Kidney capillary endothelial cell (primary cell): ENCODE measurements at regions not wholly inside any gene's neighbourhood (a gene's known extent, or its start where the extent isn't known, plus 50 kb on each side); places are given as distances from the start of the nearest gene placed in this dataset.
"Not testable (repeated sequence)": the region's sequence is repeated elsewhere in the genome, so short reads cannot be mapped to it uniquely, and the experiment has no call there.

Experiments used
- DNase-seq: peaks from one replicate; pipeline ENCODE4 v3.0.0-alpha.2; 2018; ENCODE audit warnings: low spot score

DNA sequence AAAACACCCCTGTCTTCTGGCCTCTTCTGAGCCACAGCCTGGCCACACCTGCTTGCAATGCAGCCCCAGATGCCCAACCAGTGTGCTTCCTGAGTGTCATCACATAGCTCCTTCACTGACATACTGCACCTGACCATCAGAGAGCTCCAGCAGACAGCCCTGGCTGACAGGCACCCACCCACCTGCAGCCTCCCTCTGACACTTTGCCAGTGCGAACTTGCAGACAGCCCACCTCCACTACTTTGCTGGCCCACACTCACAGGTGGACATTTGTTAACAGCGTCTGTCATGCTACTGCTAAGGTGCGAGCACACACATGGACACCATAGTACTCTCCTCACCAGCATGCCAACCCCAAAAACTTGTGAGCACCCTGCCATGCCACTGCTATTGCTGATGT is 740.1 kb downstream of the DNAJB9 start:
- no peak for DNase-seq

- DNase-seq: no peak
These were observed 748.5 kb downstream of the DNAJB9 start for GRCh38 chr7:109318136-109318535.

DNA sequence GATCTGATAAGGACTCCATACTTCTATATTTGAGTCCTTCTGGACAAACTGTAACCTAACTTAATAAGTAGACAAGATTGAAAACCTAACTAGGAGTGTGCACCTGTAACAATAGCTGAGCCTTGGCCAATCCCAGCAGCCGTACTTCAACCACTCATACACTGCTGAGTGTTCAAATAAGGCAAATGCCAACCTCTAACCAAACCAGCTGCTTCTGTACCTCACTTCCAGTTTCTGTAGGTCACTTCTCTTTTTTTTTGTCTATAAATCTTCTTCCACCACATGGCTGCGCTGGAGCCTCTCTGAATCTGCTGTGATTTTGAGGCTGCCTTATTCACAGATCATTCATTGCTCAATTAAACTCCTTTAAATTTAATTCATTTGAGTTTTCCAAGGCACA is 753.2 kb downstream of the DNAJB9 start:
- DNase-seq: no peak

DNA sequence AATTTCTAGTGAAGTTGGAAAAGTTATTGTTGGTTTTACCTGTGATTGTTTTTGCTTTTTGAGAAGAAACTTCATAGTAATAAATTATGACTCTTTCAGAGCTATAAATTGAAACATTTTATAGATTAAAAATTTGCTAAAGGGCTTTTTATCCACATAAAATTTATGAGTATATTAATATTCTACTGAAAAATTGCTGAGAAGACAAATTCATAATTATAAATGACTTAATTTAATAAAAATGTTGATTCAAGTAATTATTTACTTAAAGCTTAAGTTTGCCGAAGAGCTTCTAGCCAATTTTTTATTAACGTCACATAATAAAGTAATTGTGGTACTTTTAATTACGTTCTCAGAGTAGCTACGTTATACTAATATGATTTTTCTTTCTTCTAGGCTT is 761.7 kb downstream of the DNAJB9 start:
- no peak for DNase-seq

GRCh38 chr7:109335951-109336350 is 766.3 kb downstream of the DNAJB9 start:
- no peak for DNase-seq

- DNase-seq: no peak
These were observed 766.9 kb downstream of the DNAJB9 start for GRCh38 chr7:109336531-109336930.

GRCh38 chr7:109343678-109344077 is 774.0 kb downstream of the DNAJB9 start:
- DNase-seq: no peak

DNA sequence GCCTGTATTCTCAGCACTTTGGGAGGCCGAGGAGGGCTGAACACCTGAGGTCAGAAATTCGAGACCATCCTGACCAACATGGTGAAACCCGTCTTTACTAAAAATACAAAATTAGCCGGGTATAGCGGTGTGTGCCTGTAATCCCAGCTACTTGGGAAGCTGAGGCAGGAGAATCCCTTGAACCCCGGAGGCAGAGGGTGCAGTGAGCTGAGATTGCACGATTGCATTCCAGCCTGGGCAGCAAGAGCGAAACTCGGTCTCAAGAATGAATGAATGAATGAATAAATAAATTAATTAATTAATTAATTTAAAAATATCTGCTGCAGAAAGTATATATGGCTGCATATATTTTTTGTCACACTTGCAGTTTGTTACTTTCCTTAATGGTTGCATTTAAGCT is 781.8 kb downstream of the DNAJB9 start:
- no peak for DNase-seq

DNA sequence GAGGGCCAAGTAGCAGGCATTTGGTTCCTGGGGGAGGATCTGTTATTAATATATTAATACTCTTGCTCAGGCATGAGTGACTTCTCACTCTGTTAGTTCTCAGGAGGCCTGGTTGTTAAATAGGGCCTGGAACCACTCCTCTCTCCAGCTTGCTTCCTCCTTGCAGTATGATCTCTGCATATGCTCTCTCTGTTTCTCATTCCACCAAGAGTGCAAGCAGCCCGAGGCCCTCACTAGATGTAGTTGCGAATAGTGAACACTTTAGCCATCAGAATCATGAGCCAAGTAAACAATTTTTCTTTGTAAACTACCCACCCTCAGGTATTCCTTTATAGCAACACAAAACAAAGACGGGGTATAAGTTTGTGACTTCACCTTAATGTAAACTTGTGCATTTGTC is 784.3 kb downstream of the DNAJB9 start:
- DNase-seq: no peak

DNA sequence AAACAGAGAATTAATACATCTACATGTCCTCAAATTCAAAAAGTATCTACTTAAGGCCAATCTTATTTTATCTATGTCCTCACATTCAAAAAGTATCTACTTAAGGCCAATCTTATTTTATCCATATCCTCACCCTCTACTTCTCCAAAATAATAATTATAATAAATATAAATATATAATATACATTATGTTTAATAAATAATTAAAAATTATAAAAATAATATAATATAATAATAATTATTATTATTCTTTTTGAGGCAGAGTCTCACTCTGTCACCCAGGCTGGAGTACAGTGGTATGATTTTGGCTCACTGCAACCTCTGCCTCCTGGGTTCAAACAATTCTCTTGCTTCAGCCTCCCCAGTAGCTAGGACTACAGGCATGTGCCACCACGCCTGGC is 784.9 kb downstream of the DNAJB9 start:
- DNase-seq: no peak

DNA sequence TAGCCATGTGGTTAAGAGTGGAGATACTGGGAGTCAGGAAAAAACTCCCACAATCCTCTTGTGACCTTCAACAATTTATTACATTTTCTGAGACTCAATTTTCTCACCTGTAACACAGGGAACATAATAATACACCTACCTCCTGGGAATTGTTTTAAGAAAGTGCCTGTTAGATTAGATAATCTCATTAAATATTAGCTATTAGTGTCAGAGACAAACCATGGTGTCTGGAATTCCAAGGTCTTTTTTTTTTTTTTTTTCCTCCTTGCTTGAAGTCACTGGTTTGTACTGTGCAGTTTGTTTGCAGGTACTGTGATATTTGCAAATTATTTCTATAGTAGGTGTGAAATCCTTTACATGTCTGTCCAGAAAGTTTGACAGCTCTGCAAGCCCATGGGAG is 806.1 kb downstream of the DNAJB9 start:
- no peak for DNase-seq

- DNase-seq: no peak
These were observed 806.9 kb downstream of the DNAJB9 start for GRCh38 chr7:109376576-109376975.

DNA sequence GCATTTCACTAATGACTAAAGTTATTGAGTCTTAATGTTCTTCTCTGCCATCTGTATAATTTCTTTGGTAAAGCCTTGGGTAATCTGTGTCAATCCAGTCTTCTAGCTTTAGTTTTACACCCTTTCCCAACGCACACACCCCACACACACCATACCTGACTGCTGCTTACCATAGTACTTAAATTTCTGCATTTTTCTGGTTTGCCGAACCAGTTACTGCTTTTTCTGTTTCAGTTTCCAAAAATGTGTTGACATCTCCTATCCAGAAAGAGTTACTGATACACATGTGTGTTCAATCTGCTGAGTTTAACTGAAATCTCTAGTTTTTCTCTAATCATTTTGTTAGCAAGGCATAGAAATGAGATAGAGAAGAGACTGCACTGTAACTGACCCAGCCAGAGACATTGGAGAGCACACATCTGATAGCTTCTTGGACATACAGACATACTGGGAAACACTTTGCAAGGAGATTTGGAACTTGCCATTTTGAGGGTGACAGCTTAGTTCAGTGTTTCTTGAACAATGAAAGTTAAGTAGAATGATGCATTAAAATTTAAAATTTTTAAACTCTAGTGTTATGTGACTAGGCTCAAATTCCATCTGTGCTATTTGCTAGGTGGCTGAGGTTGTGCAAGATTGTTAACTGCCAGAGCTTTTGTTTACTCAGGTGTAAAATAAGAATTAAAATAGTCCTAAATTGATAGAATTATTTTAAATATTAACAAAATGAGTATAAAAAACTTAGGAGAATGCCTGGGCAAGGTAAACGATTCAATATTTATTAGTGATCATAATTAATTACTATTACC is 807.6 kb downstream of the DNAJB9 start:
- no peak for DNase-seq

DNA sequence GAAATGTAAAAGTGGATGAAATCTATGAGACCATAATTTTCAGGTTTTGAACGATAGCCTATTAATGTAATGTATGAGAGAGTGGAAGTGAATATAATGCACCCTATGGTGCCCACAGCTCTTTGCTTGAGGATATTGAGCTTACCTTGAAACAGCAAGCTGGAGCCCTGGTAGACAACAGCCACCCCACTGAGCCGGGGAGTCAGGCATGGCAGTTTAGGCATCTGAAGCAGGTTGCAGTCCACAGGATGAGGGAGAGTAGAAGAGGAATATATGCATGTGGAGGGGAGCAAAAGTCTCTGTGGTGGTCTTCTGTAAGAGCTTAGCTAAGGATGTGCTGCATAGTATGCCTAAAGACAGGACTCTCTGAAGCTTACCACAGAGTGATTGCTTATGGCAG is 817.3 kb downstream of the DNAJB9 start:
- DNase-seq: no peak

DNA sequence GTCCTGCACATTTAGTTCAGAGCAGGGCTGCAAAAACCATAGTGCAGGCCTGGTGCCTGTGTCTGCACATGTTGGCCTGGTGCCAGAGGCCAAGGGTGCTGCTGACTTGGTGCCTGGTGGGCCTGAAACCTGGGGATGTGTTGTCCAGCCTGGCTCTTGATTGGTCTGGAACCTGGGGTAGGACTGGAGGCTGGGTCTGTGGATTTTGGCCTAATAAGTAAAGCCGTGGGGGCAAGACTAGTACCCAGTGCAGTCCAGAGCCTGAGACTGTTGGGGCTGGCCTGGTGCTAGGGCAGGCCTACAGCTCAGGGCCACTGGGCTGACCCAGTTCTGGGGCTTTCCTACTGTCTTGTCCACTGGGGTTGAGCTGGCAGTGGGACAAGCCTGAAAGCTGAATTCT is 817.9 kb downstream of the DNAJB9 start:
- DNase-seq: no peak

DNA sequence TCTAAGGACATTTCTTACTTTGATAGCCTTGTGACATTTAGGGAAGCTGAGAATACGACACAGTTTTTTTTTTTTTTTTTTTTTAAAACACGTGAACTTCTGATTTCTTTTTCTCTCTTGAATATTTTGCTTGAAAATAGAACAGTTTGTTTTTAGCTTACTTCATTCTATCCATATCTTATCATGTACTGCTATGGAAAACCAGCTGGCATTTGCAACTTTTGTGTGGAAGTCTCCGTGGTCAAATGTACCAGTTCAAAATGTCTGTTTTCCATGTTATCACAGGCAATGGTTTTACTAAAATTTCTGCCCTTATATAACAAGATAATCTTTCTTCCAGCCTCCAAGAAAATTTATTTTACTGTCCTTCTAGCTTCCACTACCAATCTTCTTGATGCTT is 821.6 kb downstream of the DNAJB9 start:
- no peak for DNase-seq

DNA sequence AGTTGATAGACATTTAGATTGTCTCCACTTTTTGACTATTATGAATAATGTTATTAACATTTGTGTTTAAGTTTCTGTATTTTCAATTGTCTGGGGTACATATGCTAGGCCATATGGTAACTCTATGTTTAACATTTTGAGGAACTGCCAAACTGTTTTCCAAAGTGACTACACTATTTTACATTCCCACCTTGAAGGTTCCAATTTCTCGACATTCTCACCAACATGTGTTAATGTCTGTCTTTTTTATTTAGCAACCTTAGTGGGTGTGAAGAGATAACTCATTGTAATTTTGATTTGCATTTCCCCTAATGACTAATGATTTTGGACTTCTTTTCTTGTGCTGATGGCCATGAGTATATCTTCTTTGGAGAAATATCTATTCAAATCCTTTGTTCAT is 832.4 kb downstream of the DNAJB9 start:
- no peak for DNase-seq

GRCh38 chr7:109407756-109408155 is 838.1 kb downstream of the DNAJB9 start:
- no peak for DNase-seq

- DNase-seq: no peak
These were observed 868.3 kb downstream of the DNAJB9 start for GRCh38 chr7:109437957-109438356.

GRCh38 chr7:109449760-109450159 is 880.1 kb downstream of the DNAJB9 start:
- DNase-seq: no peak

DNA sequence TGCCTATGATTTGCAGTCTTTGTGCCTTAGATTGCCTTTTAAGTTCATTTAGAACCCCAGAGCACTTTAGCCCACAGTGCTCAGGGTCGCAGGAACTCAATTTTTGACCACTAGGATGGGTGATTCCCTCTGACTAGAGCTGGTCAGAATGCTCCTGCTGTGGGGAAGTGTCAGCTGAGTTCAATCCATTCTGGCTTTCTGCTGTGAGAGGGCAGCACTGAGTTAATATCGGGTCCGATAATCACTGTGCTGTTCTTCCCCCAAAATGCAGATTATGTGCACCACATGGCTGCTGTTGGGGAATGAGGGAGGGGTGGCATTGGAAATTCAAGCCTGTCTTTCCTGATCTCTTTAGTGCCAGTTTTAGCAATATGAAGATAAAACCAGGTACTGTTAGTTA is 886.4 kb downstream of the DNAJB9 start:
- DNase-seq: no peak

DNA sequence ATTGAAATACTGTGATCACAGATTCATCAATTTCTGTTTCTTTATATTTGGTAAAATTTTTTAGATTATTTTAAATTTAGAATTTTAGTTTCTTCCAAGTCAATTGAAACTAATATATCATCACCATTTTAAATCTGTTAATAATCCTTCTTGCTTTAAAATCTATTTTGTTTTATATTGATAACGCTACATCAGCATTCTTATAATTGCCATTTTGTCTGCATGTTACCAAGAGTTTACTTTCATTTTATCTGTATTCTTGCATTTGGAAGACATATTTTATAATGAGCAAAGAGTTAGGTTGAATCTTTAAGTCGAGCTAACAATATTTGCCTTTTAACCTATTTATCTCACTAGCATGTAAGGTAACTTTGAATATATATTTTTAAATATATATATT is 890.6 kb downstream of the DNAJB9 start:
- DNase-seq: no peak

DNA sequence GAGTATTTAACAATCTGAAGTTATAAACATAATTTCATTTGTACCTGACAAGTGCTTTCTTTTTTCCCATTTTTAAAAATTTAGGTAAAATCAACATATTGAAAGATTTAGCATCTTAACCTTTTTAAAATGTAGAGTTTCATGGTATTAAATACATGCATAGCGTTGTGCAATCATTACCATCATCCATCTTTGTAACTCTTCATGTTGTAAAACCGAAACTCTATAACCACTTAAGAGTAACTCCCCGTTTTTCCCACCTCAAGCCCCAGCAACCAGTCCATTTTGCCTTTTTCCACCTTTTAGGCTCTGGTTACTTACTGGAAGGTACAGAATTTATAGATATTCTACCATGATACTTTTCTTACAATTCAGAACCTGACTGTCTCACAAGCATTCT is 892.5 kb downstream of the DNAJB9 start:
- DNase-seq: no peak

GRCh38 chr7:109467729-109468128 is 898.1 kb downstream of the DNAJB9 start:
- DNase-seq: not testable (repeated sequence)
